A673 (cell line): ENCODE measurements at regions not wholly inside any gene's neighbourhood (a gene's known extent, or its start where the extent isn't known, plus 50 kb on each side); places are given as distances from the start of the nearest gene placed in this dataset.

ENCODE experiments used
- BruUV-seq: library from RNA; stranded (reverse); fragments of 400-500 nt; replicated peaks from 2 replicates; lab custom pipeline; 2021; lab: Mats Ljungman, UMichigan
- CTCF ChIA-PET: fragments of 300-600 bp; sonication (Branson Sonifier 250); formaldehyde crosslinking; loops from one replicate; lab custom pipeline; 2022; ENCODE audit warnings: antibody characterized with exemption; lab: Charles Lee
- POLR2A ChIA-PET: fragments of 300-600 bp; sonication (Branson Sonifier 250); formaldehyde crosslinking; loops from one replicate; lab custom pipeline; 2022; ENCODE audit warnings: antibody characterized with exemption; ENCODE audit not compliant: low non-redundant PET; lab: Charles Lee
- DNase-seq: peaks from one replicate; pipeline ENCODE4 v3.0.0-alpha.2; 2015; ENCODE audit warnings: low spot score
- H3K27ac ChIP-seq: fragments of 200-600 bp; sonication (generic); 2 replicates; pipeline ENCODE4 v1.5.1; 2016; ENCODE audit warnings: mixed run types, low read depth, mild to moderate bottlenecking, mixed read lengths, antibody characterized with exemption, low read length; ENCODE audit not compliant: poor library complexity, severe bottlenecking
- H3K27me3 ChIP-seq: fragments of 200-600 bp; sonication (generic); replicated peaks from 2 replicates; pipeline ENCODE4 v1.6.1; 2017; ENCODE audit warnings: mixed run types, low read depth, mild to moderate bottlenecking, mixed read lengths, antibody characterized with exemption, low read length; ENCODE audit not compliant: insufficient read depth, poor library complexity
- H3K36me3 ChIP-seq: fragments of 200-600 bp; sonication (generic); 2 replicates; pipeline ENCODE4 v1.6.1; 2016; ENCODE audit warnings: mixed run types, mild to moderate bottlenecking, mixed read lengths, antibody characterized with exemption, low read length; ENCODE audit not compliant: insufficient read depth, poor library complexity, severe bottlenecking
- H3K4me1 ChIP-seq: fragments of 200-600 bp; sonication (generic); 2 replicates; pipeline ENCODE4 v1.6.1; 2017; ENCODE audit warnings: mixed run types, mild to moderate bottlenecking, mixed read lengths, antibody characterized with exemption, low read length; ENCODE audit not compliant: insufficient read depth, poor library complexity, severe bottlenecking
- H3K4me3 ChIP-seq: fragments of 200-600 bp; sonication (generic); 2 replicates; pipeline ENCODE4 v1.5.1; 2016; ENCODE audit warnings: low read depth, mixed run types, mild to moderate bottlenecking, mixed read lengths, low read length; ENCODE audit not compliant: poor library complexity, severe bottlenecking
- H3K9me3 ChIP-seq: fragments of 200-600 bp; sonication (generic); 2 replicates; pipeline ENCODE4 v1.6.1; 2016; ENCODE audit warnings: mixed run types, low read depth, mild to moderate bottlenecking, mixed read lengths, antibody characterized with exemption, low read length; ENCODE audit not compliant: poor library complexity, severe bottlenecking
- EZH2 ChIP-seq: fragments of 200-600 bp; sonication (generic); IDR thresholded peaks from 2 replicates; pipeline ENCODE4 v1.6.1; 2017; ENCODE audit warnings: borderline replicate concordance, low read depth, mild to moderate bottlenecking, mixed read lengths, antibody characterized with exemption, low read length; ENCODE audit not compliant: poor library complexity, severe bottlenecking
- intact Hi-C: fragments of 100-400 bp; cut with micrococcal nuclease; formaldehyde crosslinking; loops from one replicate; pipeline ENCODE4 v1.10.0; 2022; ENCODE audit not compliant: unreplicated experiment
- TF ChIP-seq, protein P1 (sequence below): fragments of 300-800, 200-600 bp; sonication (generic); conservative IDR thresholded peaks from 2 replicates; pipeline ENCODE4 v1.5.1; 2017; ENCODE audit warnings: low read depth, mild to moderate bottlenecking, antibody characterized with exemption, low read length, moderate library complexity, mixed read lengths

DNA sequence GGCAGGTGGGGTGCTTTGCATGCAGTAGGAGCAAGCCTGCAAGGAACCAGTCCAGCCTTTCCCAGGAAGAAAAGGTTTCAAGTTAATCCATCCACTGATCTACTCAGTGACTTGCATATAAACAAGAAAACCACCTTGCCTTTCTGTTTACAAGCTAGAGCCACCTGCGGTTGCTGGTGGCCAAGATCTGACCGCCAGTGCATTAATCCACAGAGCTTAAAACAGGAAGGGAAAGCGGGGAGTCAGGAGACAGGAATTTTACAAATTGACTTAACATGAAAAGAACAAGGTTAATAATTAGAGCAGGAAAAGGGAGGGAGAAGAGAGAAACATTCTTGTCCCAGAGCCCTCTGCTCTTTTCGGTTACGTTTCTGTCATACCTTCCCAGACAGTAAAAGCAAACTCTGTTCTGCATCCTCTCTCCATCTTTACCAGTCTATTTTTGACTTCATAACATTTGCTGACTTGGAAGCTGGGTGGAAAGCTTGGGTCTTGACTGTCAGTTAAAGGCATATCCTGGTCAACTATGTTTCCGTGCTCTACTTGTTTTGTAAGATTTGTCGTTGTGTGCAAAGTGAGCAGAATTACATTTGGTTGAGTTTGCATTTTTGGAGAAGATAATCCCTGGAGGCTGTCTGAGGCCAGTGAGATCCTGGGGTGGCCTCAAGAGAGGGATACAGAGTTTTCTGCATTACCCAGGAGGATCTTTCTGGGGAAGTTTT, 760.6 kb downstream of the EFNB2 start:
- intact Hi-C loops: no loop called here
- ChIA-PET POLR2A (no interaction called here), CTCF (no interaction called here)
- BruUV-seq: no TSS peak
- Histone ChIP-seq H3K4me3 (no peak overlapping the region), H3K9me3 (no peaks in the 10 kb centered on the region), H3K36me3 (no peaks in the 10 kb centered on the region), H3K27me3 (no peaks in the 10 kb centered on the region), H3K27ac (no peak overlapping the region), H3K4me1 (no peaks in the 10 kb centered on the region)
- TF ChIP-seq EZH2: no peak
- TF ChIP-seq, protein P1, sequence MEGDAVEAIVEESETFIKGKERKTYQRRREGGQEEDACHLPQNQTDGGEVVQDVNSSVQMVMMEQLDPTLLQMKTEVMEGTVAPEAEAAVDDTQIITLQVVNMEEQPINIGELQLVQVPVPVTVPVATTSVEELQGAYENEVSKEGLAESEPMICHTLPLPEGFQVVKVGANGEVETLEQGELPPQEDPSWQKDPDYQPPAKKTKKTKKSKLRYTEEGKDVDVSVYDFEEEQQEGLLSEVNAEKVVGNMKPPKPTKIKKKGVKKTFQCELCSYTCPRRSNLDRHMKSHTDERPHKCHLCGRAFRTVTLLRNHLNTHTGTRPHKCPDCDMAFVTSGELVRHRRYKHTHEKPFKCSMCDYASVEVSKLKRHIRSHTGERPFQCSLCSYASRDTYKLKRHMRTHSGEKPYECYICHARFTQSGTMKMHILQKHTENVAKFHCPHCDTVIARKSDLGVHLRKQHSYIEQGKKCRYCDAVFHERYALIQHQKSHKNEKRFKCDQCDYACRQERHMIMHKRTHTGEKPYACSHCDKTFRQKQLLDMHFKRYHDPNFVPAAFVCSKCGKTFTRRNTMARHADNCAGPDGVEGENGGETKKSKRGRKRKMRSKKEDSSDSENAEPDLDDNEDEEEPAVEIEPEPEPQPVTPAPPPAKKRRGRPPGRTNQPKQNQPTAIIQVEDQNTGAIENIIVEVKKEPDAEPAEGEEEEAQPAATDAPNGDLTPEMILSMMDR: no peak
- DNase-seq: no peak

DNA sequence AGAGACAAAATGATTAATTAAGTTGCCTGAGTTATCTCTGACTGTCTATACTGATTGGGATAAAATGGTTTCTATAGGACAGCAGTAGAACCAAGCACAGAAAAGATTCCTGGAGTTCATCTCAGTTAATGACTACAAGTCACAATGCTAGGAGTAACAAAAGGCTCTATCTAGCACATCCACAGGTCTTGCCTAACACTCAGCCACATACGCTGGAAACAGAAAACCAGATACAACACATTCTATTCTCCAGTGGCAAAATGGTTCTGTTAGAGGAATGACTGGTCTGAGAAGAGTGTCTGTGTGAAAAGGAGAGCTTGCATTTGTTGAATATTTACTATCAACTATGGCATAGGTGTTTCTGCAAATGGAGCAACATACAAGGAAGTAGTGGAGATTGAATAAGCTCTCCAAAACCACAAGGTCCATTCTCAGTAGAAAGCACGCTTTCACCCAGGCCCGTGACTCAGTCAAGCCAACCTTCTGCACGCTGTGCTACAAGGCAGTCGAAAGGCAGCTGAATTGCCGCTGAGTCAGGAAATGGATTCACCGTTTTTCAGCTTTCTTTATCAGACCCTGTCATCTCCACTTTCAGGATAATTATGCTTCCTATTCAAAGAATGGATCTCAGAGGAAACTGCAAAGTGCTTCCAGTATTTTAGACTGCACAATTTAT, 761.5 kb downstream of the EFNB2 start:
- no peaks in the 10 kb centered on the region for H3K4me1 ChIP-seq
- H3K36me3 ChIP-seq: no peaks in the 10 kb centered on the region
- ChIA-PET CTCF (no interaction called here), POLR2A (no interaction called here)
- H3K4me3 ChIP-seq: no peak overlapping the region
- TF ChIP-seq, protein P1: no peak
- TF ChIP-seq EZH2: no peak
- no peaks in the 10 kb centered on the region for H3K27me3 ChIP-seq
- intact Hi-C loops: no loop called here
- H3K9me3 ChIP-seq: no peaks in the 10 kb centered on the region
- peak; percentile 40 for DNase-seq
- BruUV-seq: no TSS peak
- no peak overlapping the region for H3K27ac ChIP-seq

DNA sequence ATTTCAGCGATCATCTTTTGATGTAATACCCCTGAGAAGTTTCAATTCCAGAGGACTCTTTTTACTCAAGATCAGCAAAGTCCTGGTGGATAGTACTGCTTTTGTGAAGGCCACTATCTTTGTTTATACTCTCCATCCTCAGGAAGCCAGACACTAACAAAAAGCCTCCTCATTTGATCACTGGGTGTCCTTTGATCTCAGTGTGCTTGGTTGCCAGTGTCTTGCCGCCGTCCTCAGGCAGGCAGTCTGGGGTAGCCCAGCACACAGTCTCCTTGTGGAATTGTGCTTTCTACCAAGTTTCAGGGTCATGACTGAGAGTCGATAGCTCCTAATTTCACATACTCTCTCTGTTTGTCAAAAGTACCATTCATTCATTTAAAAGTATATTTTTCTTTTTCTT, 762.2 kb downstream of the EFNB2 start:
- no peak for DNase-seq
- intact Hi-C loops: no loop called here

More for the DNA sequence above, 762.2 kb downstream of the EFNB2 start:
- BruUV-seq: no TSS peak
- Histone ChIP-seq H3K27me3 (no peaks in the 10 kb centered on the region), H3K36me3 (no peaks in the 10 kb centered on the region), H3K4me1 (no peaks in the 10 kb centered on the region), H3K27ac (no peak overlapping the region), H3K9me3 (no peaks in the 10 kb centered on the region), H3K4me3 (no peak overlapping the region)
- POLR2A ChIA-PET: no interaction called here
- TF ChIP-seq, protein P1: no peak
- no peak for TF ChIP-seq EZH2
- CTCF ChIA-PET: no interaction called here
